Medulla oblongata (tissue), 1 donor: ENCODE measurements at regions not wholly inside any gene's neighbourhood (a gene's known extent, or its start where the extent isn't known, plus 50 kb on each side); places are given as distances from the start of the nearest gene placed in this dataset.

ENCODE experiments used
- DNase-seq: peaks from one replicate; pipeline ENCODE4 v3.0.0-alpha.2; 2015; ENCODE audit errors: extremely low spot score

DNA sequence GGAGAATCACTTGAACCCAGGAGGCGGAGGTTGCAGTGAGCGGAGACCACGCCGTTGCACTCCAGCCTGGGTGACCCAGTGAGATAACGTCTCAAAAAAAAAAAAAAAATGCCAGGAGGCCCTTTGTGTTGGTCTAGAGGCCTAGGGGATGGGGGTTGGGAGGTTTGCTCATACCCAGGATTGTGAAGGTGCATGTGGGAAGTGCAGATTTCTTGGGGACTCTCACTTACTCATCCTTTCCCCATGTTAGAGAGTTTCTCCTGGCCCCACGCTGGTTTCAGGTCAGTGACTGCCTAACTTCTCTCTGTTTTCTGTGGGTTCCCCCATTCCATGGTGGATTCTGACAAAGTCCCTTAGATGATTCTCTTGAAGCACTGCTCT is 471.5 kb upstream of the CNTNAP2 start:
- no peak for DNase-seq

DNA sequence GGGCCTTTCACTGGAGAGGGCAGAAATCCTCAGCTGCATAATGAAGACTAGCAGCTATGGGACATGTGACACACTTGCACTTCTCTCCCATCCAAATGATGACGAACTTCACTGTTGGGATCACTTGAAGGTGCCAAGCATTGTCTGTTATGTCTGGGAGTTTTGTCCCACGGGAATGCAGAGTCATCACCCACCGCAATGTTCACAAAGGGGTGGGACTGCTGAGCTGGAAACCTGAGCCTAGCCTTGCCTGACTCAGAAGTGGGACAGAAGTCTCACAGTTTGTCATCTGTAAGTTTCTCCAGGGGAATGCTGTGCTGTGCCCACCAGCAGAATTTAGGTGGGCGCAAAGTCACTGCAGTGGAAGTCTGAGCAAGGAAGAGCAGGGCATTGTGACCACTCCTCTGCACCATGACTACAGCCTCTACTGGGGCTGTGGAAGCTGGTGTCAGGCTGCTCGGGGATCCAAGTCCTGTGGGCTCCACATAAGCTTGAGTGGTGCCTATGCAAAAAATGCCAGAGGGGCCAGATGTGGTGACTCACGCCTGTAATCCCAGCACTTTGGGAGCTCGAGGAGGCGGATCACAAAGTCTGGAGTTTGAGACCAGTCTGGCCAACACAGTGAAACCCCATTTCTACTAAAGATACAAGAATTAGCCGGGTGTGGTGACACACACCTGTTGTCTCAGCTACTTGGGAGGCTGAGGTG is 472.0 kb upstream of the CNTNAP2 start:
- no peak for DNase-seq

DNA sequence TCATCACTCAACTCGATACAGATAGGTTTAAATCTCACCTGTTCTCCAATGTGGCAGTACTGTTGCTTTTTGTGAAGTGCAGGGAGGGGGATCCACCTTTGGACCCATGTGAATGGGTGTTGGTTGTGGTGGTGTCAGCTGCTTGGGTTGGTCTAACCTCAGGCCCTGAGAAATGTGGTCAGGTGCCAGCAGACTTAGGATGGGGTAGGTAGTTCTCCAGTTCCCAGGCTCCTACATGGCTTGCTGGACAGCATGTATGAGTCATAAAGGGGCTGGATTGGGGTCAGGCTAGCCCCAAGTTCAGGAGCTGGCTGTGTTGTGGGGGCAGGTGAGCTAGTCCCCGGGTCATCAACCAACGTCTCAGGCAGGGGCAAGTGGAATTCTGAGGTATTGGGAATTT is 472.6 kb upstream of the CNTNAP2 start:
- DNase-seq: no peak

DNA sequence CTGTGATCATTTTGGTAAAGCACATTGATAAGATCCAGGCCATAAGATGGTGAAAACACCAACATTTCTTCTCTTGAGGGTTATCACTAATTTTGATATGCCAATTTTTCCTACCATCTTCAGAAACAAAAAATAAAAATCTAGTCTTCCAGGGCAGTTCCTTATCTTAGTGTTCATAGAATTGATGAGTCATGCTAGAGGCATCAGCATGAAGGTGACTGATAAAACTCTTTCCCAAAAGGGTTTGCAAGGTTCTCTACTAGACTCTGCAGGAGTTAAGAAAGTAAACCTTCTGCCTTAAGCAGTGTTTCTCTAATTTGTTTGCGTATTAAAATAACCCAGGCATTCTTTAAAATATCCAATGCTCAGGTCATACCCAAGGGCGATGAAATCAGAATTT is 483.1 kb upstream of the CNTNAP2 start:
- DNase-seq: no peak

DNA sequence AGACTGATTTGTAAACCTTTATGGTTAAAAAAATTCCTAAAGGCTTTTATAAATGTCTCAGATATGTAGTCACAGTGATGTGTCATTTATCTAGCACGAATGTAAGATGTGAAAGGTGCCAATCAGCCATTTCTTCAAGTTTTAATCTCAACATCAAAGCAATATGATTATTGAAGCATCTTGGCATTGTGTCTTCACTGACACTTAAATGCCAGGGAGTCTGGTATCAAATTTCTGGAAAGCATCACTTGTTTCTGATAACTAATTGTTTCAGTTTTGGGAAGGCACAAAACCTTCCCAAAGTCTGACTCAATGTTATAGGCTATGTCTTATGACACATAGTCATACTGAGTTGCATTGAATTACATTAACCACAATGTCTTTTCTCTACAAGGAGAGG is 492.0 kb upstream of the CNTNAP2 start:
- no peak for DNase-seq

DNA sequence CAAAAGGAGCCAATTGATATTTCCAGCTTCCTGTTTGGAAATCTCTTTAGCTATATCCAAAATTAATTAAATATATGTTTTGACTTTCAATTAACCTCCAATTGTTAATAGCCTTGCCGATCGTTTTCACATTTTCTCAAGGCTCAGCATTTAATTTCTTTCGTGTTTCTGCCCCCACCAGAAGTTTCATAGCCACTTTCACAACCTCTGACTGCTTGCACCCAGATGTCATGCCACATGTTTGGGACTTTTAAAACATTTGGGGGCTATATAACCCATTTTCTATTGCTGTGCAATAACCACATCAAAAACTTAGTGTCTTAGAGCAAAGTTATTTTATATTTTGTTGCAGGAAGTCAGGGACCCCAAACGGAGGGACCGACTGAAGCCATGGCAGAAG is 510.6 kb upstream of the CNTNAP2 start:
- DNase-seq: no peak

DNA sequence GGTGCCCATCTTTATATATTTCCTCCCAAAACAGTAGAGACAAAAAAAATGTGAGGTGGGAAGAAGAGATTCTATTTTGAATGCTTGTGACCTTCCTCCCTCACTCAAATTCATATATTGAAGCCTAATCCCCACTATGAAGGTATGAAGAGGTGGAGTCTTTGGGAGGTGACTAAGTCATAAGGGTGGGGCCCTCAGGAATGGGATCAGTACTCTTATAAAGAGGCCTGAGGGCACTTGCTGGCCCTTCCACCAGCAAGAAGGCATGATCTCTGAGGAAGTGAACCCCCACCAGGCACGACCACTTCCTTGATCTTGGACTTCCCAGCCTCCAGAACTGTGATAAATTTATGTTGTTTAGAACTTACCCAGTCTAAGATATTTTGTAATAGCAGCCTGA is 517.2 kb upstream of the CNTNAP2 start:
- no peak for DNase-seq

DNA sequence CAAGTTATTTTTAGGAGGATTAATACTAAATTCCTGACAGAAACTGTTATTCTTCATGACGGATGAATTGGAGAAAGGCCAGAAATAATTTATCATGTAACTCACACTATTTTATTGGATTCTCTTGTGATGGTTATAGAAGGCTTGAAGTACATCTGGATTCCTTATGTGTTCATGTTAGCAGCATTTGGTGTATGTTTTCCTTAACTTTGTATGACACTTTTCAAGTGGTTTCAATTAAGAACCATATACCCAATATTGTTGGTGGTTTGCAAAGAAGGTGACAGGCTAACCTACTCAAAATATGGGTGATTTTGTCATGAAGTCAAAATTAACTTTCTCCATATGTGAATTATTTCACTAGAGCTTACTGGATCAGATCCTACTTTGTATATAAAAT is 532.2 kb upstream of the CNTNAP2 start:
- DNase-seq: no peak

DNA sequence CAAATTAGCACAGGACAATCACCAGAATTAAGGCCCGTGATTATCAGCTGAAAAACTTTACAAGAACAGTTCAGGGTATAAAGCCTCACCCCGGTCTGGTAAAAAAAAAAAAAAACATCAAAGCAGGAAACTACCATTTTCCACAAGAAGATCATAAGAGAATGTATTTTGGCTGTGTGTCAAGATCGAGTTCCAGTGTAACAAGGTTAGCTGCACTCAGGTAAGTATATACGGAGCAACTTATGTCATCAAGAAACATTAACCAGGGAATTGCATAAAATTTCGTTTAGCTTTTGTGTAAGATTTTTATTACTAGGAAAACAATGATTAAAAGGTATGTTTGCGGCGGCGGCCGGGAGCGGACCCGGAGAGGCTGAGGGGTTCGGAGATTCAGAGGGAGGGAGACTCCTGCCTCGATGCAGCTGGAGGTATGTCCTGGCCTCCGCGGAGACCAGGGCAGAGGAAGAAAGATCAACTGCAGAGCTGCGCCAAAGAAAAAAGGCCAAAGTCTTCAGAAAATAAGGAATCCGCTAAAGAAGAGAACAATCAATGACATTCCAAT is 533.8 kb upstream of the CNTNAP2 start:
- no peak for DNase-seq

DNA sequence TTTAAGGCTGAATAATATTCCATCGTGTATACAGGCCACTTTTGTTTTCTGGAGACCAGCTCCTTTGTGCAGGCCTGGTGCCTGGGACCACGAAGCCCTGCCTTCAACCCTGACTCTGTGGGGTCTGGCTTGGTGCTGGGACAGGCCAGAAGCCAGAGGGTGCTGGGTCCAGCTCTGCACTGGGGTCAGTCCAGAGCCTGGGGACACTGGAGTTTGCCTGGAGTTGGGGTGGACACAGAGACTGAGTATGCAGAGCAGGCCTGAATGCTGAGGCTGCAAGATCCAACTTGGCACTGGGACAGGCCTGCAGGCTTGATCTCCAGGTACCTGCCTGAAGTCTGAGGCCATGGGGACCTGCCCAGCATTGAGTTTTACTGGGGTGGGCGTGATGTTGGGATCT is 558.8 kb upstream of the CNTNAP2 start:
- no peak for DNase-seq

DNA sequence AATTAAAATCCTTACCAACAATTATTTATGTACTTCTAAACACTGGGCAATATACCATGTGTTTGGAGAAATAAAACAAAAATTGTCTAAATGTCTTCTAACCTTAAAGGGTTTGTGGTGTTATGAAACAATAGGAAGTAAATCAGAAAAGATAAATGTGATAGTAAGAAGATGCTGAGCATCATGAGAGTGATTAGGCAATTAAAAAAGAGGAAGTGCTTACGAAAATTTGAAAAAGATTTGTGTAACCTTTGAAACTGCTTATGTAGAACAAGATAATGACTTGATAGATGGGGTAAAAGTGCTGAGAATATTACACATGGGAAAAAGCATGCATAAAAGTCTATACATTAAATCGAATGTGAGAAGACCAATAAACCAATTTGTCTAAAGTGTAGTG is 573.4 kb upstream of the CNTNAP2 start:
- no peak for DNase-seq

DNA sequence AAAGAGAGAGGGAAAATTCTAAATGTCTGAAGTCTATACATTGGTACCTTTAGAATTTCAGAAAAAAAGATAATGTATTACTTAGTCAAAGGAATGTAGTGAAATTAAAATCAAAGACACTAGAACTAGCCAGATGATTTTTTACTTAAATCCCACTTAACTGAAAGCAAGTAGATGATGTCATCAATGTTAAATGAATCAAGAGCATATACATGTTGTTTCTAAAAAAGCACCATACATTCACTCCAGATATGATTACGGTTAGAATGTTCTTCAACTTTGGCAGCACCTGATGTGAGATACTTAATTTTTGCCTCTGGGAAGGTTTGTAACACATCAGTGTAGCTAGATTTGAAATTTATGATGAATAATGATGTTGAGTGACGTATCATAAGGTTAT is 576.7 kb upstream of the CNTNAP2 start:
- DNase-seq: no peak

DNA sequence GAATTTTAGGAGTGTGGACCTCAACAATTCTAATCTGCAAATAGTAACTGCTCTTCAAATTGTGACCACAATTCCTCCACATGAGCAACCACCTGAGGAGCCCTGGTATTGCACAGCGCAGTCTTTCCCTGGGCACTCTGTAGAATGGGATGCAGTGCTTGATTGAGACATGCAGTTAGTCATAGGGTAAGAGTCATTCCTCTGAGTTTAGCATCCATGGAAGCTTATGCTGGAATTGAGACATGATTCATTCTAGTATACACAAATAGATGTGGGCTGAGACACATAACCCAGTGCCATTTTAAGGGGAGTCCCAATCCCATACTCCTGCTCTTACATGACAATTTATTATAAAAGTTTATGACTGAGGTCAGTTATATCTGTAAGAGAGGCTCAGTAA is 582.3 kb upstream of the CNTNAP2 start:
- no peak for DNase-seq

DNA sequence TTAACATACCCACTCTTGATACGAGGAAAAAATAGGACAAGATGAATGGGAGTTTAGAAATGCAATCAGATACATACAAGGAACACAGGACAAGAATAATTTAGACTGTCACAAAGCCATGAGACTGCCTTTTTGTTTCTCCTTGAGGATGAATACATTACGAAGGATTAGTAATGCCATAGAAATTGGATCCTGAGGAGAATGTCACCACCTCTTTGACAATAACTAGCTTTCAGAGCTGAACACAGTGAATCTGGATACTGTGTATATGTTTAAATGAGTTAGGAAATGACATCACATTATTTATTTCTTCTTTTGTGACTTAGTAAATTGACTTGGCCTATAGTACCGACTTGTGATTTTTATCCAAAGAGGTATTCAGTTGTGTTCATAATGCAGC is 596.3 kb upstream of the CNTNAP2 start:
- DNase-seq: no peak

DNA sequence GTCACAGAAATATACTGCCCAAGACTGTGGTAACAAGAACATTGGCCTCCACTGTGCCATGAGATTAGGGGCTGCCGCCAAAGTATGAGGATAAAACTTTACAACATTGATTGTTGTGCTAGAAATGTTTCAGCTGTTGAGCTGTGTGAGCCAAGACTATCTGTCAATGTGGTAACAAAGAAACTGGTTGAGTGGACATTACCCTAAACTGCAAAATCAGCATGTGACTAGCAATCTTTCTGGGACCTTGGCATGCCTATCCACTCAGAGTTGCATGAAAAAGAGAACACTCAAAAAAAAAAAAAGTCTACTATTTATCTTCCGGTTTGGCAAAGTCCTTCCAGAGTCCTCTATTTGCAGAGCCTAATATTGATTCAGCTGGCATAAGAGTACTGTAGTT is 605.6 kb upstream of the CNTNAP2 start:
- no peak for DNase-seq

DNA sequence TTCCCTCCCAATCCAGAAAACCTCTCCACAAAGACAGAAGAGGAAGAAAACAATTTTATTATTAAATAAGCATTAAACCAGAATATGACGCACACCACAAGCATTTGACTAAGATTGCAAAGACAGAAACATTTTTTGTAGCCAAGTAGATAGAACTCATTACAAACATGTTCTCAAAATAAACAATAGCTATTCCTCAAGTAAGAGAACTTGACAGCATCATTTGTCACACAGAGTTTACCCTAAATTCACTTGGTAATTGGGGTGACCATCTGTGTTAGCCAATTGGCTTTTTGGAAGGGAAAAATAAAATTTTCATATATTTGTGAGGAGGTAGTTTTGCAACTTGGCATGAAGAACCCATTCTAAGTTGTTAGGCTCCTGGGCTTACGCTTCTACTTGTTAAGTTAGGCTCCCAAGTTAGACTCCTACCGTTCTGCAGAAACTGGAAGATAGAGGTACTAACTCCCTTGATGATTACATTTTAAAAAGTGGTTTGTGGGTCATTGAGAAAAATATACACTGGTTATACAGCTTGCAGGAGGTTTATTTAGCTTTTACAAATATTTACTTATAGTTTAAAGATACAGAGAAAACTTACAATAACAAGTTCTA is 618.6 kb upstream of the CNTNAP2 start:
- DNase-seq: no peak

DNA sequence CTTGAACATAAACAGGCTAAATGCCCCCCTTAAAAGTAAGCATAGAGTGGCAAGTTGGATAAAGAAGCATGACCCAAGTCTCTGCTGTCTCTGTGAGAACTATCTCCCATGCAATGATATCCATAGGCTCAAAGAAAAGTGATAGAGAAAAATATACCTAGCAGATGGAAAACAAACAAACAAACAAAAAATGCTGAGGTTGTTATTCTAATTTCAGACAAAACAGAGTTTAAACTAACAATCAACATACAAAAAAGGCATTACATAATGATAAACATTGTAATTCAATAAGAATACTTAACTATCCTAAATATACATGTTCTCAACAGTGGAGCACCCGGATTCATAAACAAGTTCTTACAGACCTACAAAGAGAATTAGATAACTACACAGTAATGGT is 626.2 kb upstream of the CNTNAP2 start:
- no peak for DNase-seq

DNA sequence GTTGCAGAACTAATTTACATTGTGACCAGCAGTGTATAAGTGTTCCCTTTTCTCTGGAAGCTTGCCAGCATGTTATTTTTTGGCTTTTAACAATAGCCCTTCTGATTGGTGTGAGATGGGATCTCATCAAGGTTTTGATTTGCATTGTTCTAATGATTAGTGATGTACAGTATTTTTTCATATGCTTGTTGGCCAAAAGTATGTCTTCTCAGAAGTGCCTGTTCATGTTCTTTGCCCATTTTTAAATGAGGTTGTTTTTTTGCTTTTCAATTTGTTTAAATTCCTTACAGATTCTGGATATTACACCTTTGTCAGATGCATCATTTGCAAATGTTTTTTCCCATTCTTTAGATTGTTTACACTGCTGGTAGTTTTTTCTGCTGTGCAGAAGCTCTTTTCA is 627.0 kb upstream of the CNTNAP2 start:
- DNase-seq: no peak

DNA sequence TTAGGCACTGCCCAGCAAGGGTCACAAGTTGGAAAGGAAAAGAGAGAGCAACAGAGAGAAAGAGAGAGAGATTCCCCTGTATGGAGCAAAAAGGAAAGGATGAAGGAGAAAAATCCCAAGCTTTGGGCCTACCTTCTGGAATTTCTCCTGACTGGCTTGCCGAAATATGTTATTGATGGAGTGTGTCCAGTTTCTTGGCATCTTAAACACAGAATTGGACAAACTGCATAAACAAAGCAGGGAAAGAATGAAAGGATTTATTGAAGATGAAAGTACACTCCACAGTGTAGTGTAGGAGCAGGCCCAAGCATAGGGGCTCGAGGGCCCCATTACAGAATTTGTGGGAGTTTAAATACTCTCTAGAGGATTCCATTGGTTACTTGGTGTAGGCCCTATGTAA is 627.8 kb upstream of the CNTNAP2 start:
- DNase-seq: no peak

DNA sequence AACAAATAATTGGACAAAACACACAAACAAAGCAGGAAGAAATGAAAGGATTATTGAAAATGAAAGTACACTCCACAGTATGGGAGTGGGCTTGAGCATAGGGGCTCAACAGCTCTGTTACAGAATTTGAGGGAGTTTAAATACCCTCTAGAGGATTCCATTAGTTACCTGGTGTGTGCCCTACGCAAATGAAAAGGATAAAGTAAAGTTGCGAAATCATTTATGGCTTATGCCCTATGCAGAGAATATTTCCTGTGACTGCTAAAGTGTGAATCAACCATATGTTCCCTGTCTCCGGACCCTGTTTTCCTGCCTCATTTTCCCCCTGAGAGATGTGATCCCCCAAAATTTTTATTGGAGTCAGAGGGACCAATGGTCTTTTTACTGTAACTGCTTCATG is 634.6 kb upstream of the CNTNAP2 start:
- no peak for DNase-seq

DNA sequence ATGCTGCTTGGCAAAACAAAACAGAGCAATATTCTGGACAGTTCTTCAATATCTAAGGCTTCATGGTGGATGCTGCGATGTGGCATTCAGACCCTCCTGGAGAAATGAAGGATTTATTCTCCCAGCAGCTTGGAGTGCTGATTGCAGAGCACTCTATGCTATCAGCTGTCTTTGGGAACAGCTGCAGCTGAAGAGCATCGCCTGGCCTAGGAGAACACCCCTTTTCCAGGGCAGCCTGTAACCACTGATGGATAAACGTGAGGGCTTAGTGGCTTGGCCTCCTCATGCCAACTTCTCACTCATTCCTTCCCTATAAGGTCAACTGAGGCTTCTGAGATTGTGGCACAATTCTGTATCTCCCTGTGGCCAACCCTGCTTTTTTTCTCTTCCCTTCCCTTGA is 638.1 kb upstream of the CNTNAP2 start:
- no peak for DNase-seq

DNA sequence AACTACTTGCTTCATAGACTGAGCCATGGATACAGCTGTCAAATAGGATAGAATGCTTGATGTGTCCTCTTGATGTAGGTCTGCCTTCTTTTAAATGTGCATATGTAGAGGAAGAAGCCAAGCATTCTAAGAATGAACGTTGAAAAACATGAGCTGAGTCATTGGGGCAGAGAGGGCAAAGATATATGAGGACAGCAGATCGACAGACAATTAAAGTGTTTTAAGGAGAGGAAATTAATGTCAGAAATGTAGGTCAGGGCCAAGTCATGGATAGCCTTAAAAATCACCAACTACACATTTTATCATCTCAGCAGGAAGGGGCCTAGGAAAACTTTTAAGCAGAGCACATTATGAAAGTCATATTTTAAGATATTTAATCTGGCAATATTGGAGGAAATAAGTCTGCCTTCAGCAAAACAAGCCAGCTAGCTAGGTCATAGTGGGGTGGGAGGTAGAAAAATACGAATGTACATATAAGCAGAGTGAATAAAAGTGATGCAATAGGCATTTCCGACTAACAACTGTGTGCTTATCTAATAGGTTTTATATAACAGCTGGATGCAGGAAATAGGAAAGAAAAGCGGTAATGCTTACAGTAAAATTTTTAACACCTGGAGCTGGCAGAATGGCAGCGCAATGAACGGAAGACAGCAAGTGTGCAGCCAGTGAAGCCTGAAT is 638.3 kb upstream of the TPK1 start:
- DNase-seq: no peak

DNA sequence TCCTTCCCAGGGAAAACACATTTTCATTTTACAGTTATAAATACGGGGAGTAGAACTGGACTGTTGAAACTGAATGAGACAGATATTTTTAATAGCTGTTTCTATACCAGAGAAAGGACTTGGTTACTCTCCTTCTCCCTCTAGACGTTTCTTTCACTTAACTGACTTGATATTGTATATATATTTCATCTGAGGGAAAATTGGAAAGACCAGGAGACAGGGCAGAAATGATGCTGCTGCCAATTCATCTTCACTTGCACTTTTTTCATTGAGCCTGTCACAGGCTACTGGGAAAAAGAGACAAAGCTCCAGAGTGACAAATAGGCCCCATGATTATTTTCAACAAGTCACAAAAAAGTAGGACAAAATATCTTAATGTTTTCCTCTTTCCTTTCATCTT is 636.0 kb upstream of the TPK1 start:
- DNase-seq: no peak
